ENCODE measurements at regions not wholly inside any gene's neighbourhood (a gene's known extent, or its start where the extent isn't known, plus 50 kb on each side); places are given as distances from the start of the nearest gene placed in this dataset.

DNA sequence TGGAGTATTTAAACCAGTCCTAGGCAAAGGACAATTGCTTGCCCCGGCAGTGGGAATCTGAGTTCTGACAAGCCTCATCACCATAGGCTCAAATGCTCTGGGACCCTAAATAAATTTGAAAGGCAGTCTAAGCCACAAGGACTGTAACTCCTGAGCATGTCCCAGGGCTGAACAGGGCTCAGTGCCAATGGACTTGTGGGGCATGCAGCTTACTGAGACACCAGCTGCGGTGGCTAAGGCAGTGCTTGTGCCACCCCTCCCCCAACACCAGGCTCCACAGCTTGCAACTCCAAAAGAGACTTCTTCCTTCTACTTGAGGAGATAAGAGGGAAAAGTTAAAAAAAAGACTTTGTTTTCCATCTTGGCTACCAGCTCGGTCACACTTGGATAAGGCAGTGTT lies 289.7 kb upstream of the DCBLD2 start:
- TF ChIP-seq CTCF (conservative IDR thresholded peaks at IDR 0.05; ENCODE audit: low read length), result no peak
- TF ChIP-seq EZH2phosphoT487 (IDR thresholded peaks at IDR 0.05; ENCODE audit: borderline replicate concordance), result no peak
